ENCODE measurements at regions not wholly inside any gene's neighbourhood (a gene's known extent, or its start where the extent isn't known, plus 50 kb on each side); places are given as distances from the start of the nearest gene placed in this dataset.

- no CpG with 5 or more reads among the region's 4 CpGs for WGBS (ENCODE audit: extremely low coverage, insufficient read length, low lambda C conversion rate)
- Mint-ChIP-seq H3K4me3 (no peak overlapping the region), H3K27ac (no peak overlapping the region), H3K9me3 (no peaks in the 10 kb centered on the region), H3K27me3 (ENCODE audit: low read depth) (no peaks in the 10 kb centered on the region), H3K4me1 (no peaks in the 10 kb centered on the region; a peak in 2 of 4 replicates), H3K36me3 (ENCODE audit: insufficient read depth in 1 of 3, low read depth in 3 of 3) (no peaks in the 10 kb centered on the region)
- Histone ChIP-seq H3K14ac (ENCODE audit: insufficient read depth, low read length) (no peak overlapping the region), H2BK15ac (ENCODE audit: low read depth, low read length) (no peak overlapping the region), H3K18ac (ENCODE audit: insufficient read length, low read depth, low read length) (no peak overlapping the region), H3K23ac (ENCODE audit: insufficient read length, low read depth, low read length) (no peak overlapping the region), H3K9me3 (ENCODE audit: control insufficient read depth, low read depth, low read length) (no peaks in the 10 kb centered on the region), H2BK120ac (ENCODE audit: low read depth, low read length, poor library complexity, severe bottlenecking) (no peak overlapping the region), H3K56ac (ENCODE audit: insufficient read length, low read depth, low read length) (no peak overlapping the region), H3K23me2 (ENCODE audit: insufficient read length, low read depth, low read length, poor library complexity, severe bottlenecking) (no peaks in the 10 kb centered on the region), H2BK12ac (ENCODE audit: insufficient read length, low read depth, low read length) (no peak overlapping the region), H2AK5ac (ENCODE audit: insufficient read length, low read length) (no peak overlapping the region), H4K5ac (ENCODE audit: insufficient read length, low read depth, low read length) (no peak overlapping the region), H3K4me1 (ENCODE audit: insufficient read depth, low read length) (no peaks in the 10 kb centered on the region), H3K4me2 (ENCODE audit: insufficient read depth, insufficient read length, low read length) (no peak overlapping the region), H3K79me1 (ENCODE audit: insufficient read depth, low read depth, low read length, poor library complexity, severe bottlenecking) (no peaks in the 10 kb centered on the region), H4K8ac (replicated peaks; ENCODE audit: insufficient read length, low read depth, low read length) (no peak overlapping the region), H3K4ac (ENCODE audit: low read depth, low read length) (no peak overlapping the region), H3K79me2 (ENCODE audit: insufficient read depth, low read length) (no peaks in the 10 kb centered on the region), H4K20me1 (ENCODE audit: control insufficient read depth, insufficient read depth, insufficient read length) (no peaks in the 10 kb centered on the region), H3T11ph (ENCODE audit: low read length) (no peak overlapping the region), H2AFZ (ENCODE audit: low read length) (no peak overlapping the region), H3K27me3 (ENCODE audit: insufficient read depth, low read length) (no peaks in the 10 kb centered on the region), H2BK20ac (ENCODE audit: low read depth, low read length, poor library complexity, severe bottlenecking) (no peak overlapping the region), H2BK5ac (ENCODE audit: insufficient read length, low read length) (no peak overlapping the region), H3K27ac (ENCODE audit: insufficient read length, low read depth, low read length) (no peak overlapping the region), H4K91ac (ENCODE audit: insufficient read length, low read depth, low read length) (no peak overlapping the region), H3K9ac (ENCODE audit: extremely low read depth, insufficient read length, low read length) (no peak overlapping the region)
- no peak for DNase-seq
- no peak for TF ChIP-seq CTCF (conservative IDR thresholded peaks at IDR 0.05)
Observed at GRCh38 chr5:4306057-4306456, 710.4 kb downstream of the IRX1 start.

Measured in H9 (cell line).